Loucy (cell line): ENCODE measurements at regions not wholly inside any gene's neighbourhood (a gene's known extent, or its start where the extent isn't known, plus 50 kb on each side); places are given as distances from the start of the nearest gene placed in this dataset.

Experiments used
- CTCF ChIP-seq: fragments of 200-600 bp; sonication (generic); conservative IDR thresholded peaks from 2 replicates; pipeline ENCODE4 v1.5.1; 2014; ENCODE audit warnings: mild to moderate bottlenecking, antibody characterized with exemption, low read length
- EZH2phosphoT487 ChIP-seq: fragments of 200-600 bp; IDR thresholded peaks from 2 replicates; pipeline ENCODE4 v1.6.1; 2018; ENCODE audit warnings: antibody characterized with exemption, mild to moderate bottlenecking, moderate library complexity, borderline replicate concordance

GRCh38 chr2:167534443-167534842, 646.2 kb downstream of the XIRP2 start:
- TF ChIP-seq CTCF (no peak), EZH2phosphoT487 (no peak)
